ENCODE measurements at regions not wholly inside any gene's neighbourhood (a gene's known extent, or its start where the extent isn't known, plus 50 kb on each side); places are given as distances from the start of the nearest gene placed in this dataset.

DNA sequence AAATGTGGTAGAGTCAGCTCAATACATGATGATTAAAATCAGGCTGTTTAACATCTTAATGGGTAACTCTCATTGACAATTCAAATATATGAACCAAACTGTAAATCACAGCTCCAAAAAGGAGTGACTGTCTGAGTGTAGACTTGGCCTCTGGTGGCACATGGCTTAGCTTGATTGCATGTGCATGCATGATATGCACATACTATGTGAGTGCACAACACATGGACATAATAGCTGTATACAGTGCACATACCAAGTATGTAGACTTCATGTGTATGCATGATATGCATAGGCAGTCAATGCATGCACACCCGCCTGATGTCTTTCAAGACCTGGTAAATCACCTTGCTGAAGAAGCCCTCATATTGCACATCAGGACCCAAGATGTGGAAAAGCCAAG lies 252.0 kb upstream of the SOX11 start:
- Histone ChIP-seq H3K9ac (ENCODE audit: low read length) (no peak overlapping the region), H3K27ac (ENCODE audit: low read depth, low read length) (no peak overlapping the region), H2AFZ (ENCODE audit: low read depth, low read length, severe bottlenecking) (no peak overlapping the region)

GRCh38 chr2:5442736-5443135 lies 249.4 kb upstream of the SOX11 start:
- no peaks in the 10 kb centered on the region for H3K27me3 ChIP-seq (ENCODE audit: low read length)
- H3K36me3 ChIP-seq (ENCODE audit: low read length) = no peaks in the 10 kb centered on the region
- no peaks in the 10 kb centered on the region for H3K79me2 ChIP-seq (ENCODE audit: insufficient read depth, low read length)
- no peaks in the 10 kb centered on the region for H3F3A ChIP-seq (ENCODE audit: insufficient read depth)
- no peak overlapping the region for H2AFZ ChIP-seq (ENCODE audit: low read depth, low read length, severe bottlenecking)
- no peak overlapping the region for H3K4me3 ChIP-seq (ENCODE audit: insufficient read depth, low read length, poor library complexity, severe bottlenecking)
- no peaks in the 10 kb centered on the region for H4K20me1 ChIP-seq (ENCODE audit: low read depth, low read length)
- H3K9me3 ChIP-seq (ENCODE audit: insufficient read depth, low read length) = no peaks in the 10 kb centered on the region
- no peak overlapping the region for H3K4me2 ChIP-seq (ENCODE audit: low read depth, low read length, poor library complexity, severe bottlenecking)
- no peak overlapping the region for H3K27ac ChIP-seq (ENCODE audit: low read depth, low read length)
- TF ChIP-seq EZH2phosphoT487 (conservative IDR thresholded peaks at IDR 0.05; ENCODE audit: low read length) (no peak), CTCF (IDR thresholded peaks at IDR 0.05; ENCODE audit: insufficient read depth, low read length, poor library complexity, severe bottlenecking) (no peak)
- H3K9me2 ChIP-seq (replicated peaks; ENCODE audit: insufficient read depth, low read length) = no peaks in the 10 kb centered on the region
- H3K9ac ChIP-seq (ENCODE audit: low read length) = no peak overlapping the region

More for the DNA sequence above, 252.0 kb upstream of the SOX11 start:
- H3K9me3 ChIP-seq (ENCODE audit: insufficient read depth, low read length) = no peaks in the 10 kb centered on the region
- no peaks in the 10 kb centered on the region for H3K27me3 ChIP-seq (ENCODE audit: low read length)
- H3K36me3 ChIP-seq (ENCODE audit: low read length) = no peaks in the 10 kb centered on the region
- no peaks in the 10 kb centered on the region for H3F3A ChIP-seq (ENCODE audit: insufficient read depth)
- no peak overlapping the region for H3K4me3 ChIP-seq (ENCODE audit: insufficient read depth, low read length, poor library complexity, severe bottlenecking)
- H3K79me2 ChIP-seq (ENCODE audit: insufficient read depth, low read length) = no peaks in the 10 kb centered on the region
- no peak for TF ChIP-seq CTCF (IDR thresholded peaks at IDR 0.05; ENCODE audit: insufficient read depth, low read length, poor library complexity, severe bottlenecking)
- TF ChIP-seq EZH2phosphoT487 (conservative IDR thresholded peaks at IDR 0.05; ENCODE audit: low read length) = no peak
- H4K20me1 ChIP-seq (ENCODE audit: low read depth, low read length) = no peaks in the 10 kb centered on the region
- H3K9me2 ChIP-seq (replicated peaks; ENCODE audit: insufficient read depth, low read length) = no peaks in the 10 kb centered on the region
- no peak overlapping the region for H3K4me2 ChIP-seq (ENCODE audit: low read depth, low read length, poor library complexity, severe bottlenecking)

GRCh38 chr2:5444168-5444567 lies 248.0 kb upstream of the SOX11 start:
- no peaks in the 10 kb centered on the region for H3K9me2 ChIP-seq (replicated peaks; ENCODE audit: insufficient read depth, low read length)
- H3K79me2 ChIP-seq (ENCODE audit: insufficient read depth, low read length) = no peaks in the 10 kb centered on the region
- TF ChIP-seq CTCF (IDR thresholded peaks at IDR 0.05; ENCODE audit: insufficient read depth, low read length, poor library complexity, severe bottlenecking) (no peak), EZH2phosphoT487 (conservative IDR thresholded peaks at IDR 0.05; ENCODE audit: low read length) (no peak)
- no peaks in the 10 kb centered on the region for H3K27me3 ChIP-seq (ENCODE audit: low read length)
- no peak overlapping the region for H3K27ac ChIP-seq (ENCODE audit: low read depth, low read length)
- no peaks in the 10 kb centered on the region for H3F3A ChIP-seq (ENCODE audit: insufficient read depth)
- no peaks in the 10 kb centered on the region for H3K36me3 ChIP-seq (ENCODE audit: low read length)
- H3K9ac ChIP-seq (ENCODE audit: low read length) = no peak overlapping the region
- no peak overlapping the region for H3K4me3 ChIP-seq (ENCODE audit: insufficient read depth, low read length, poor library complexity, severe bottlenecking)
- no peak overlapping the region for H3K4me2 ChIP-seq (ENCODE audit: low read depth, low read length, poor library complexity, severe bottlenecking)
- H4K20me1 ChIP-seq (ENCODE audit: low read depth, low read length) = no peaks in the 10 kb centered on the region
- H2AFZ ChIP-seq (ENCODE audit: low read depth, low read length, severe bottlenecking) = no peak overlapping the region
- no peaks in the 10 kb centered on the region for H3K9me3 ChIP-seq (ENCODE audit: insufficient read depth, low read length)
